ENCODE measurements at regions not wholly inside any gene's neighbourhood (a gene's known extent, or its start where the extent isn't known, plus 50 kb on each side); places are given as distances from the start of the nearest gene placed in this dataset.

DNA sequence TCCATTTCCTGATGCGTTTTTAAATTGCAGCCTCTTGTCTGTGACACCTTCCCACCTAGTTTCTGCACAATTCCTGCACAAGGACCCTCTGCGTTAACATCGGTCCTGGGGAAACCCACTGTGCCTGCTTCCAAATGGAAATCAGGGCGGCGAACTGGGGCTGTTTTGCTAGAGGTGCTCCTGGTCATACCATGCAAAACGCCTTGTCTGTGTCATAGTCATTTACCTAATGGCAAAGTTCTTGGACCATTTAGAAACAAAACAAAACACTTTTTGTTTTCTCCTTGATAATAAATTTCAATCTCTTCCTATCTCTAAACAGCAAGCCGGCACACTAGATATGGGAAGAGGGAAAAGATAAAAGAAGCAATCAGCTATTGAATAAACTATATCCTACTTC, 206.9 kb upstream of the KLF14 start:
- peak overlapping the region in 3 of 4 donors; percentile 24 to 30 (median 29) for H3K4me3 ChIP-seq
- peaks cover 0 to 72% (median 58%) of the 10 kb centered on the region in 4 donors for H3K4me1 ChIP-seq
- no peak for DNase-seq
- H3K27me3 ChIP-seq = no peaks in the 10 kb centered on the region
- peak overlapping the region; percentile 54 to 70 (median 62) for H3K27ac ChIP-seq
- peaks cover 0 to 17% (median 2%) of the 10 kb centered on the region in 4 donors for H3K36me3 ChIP-seq
- intact Hi-C loops (cut with DNase I) = no loop called here
- WGBS, 2 donors = 21 to 64% methylated on average over 7 of the region's 7 CpGs
- TF ChIP-seq, protein P1, sequence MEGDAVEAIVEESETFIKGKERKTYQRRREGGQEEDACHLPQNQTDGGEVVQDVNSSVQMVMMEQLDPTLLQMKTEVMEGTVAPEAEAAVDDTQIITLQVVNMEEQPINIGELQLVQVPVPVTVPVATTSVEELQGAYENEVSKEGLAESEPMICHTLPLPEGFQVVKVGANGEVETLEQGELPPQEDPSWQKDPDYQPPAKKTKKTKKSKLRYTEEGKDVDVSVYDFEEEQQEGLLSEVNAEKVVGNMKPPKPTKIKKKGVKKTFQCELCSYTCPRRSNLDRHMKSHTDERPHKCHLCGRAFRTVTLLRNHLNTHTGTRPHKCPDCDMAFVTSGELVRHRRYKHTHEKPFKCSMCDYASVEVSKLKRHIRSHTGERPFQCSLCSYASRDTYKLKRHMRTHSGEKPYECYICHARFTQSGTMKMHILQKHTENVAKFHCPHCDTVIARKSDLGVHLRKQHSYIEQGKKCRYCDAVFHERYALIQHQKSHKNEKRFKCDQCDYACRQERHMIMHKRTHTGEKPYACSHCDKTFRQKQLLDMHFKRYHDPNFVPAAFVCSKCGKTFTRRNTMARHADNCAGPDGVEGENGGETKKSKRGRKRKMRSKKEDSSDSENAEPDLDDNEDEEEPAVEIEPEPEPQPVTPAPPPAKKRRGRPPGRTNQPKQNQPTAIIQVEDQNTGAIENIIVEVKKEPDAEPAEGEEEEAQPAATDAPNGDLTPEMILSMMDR (IDR thresholded peaks at IDR 0.05) = no peak
- no peak for TF ChIP-seq POLR2AphosphoS5 (IDR thresholded peaks at IDR 0.05)
- TF ChIP-seq EP300 (IDR thresholded peaks at IDR 0.05) = no peak
- no peaks in the 10 kb centered on the region for H3K9me3 ChIP-seq

DNA sequence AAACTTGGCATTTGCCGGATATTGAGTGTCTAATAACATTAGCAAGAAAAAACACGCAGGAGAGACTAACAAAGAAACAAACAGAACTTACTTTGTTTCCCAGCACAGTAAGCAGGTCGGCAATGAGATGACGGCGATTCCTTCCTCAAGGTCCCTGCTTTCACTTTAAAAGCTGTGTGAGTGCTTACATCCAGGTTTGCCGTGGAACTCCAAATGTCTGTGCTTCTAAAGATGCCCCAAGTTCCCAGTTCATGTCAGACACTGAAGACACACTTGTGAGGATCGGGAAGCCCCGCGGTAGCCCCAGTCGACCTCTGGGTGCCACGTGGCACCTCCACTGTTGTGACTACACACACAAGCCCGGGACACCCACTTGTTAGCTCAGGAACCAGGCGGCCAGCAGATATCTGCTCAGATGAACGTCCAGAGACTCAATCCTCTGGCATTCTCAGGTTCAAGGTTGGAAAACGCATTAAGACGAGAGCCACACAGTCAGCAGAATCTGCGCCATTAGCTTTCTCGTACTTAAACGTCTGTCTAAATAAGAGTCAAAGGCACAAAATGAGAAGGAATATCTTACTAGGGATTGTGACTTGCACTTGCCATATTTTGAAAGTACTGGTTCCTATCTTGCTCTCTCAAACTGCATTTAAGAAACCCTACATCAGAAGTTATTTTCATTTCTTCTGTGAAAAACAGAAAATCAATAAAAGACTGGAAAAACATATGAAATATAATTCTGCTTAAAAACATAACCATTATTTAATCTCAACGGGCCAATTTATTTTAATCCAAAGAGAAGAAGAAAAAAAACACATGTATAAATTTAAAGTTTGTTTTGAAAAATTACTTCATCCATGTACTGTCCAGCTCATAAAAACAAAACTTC, 207.6 kb upstream of the KLF14 start:
- H3K4me1 ChIP-seq = peaks cover 0 to 72% (median 59%) of the 10 kb centered on the region in 4 donors

DNA sequence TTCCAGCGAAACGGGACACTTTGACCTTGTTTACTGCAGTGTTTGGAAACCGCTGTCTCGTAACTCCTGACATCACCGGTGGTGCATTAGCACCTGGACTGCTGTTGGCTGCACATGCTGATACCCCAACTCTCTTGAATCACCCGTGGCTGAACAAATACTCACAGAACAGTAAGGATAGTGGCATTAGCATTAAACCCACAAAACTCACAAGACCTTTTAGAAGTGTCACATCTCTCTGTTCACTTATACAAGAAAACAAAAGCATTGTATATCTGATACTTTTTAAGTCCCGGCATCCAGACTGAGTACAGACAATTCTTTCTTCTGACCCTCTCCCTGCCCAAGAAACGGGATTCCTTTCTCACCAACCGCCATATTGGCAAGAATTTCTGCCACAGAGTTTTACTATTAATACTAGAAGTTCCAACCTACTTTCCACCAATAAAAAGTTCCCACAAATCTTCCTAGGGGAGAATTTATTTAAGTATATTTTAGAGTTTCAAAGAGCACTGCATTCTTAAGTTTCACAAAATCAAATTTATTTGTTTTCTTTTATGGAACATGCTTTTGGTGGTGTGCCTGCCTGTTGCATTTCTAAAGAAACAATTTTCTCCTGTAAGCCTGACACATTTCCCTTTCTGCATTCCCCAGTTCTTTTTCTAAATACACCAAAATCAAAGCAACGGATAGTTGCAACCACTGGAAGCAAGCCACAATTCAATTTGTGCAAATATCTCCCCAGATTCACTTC, 208.4 kb upstream of the KLF14 start:
- peak overlapping the region in 1 of 4 donors; percentile 29 for H3K4me3 ChIP-seq
- peaks cover 0 to 69% (median 57%) of the 10 kb centered on the region in 4 donors for H3K4me1 ChIP-seq
- H3K27ac ChIP-seq = peak overlapping the region; percentile 54 to 72 (median 65)
- no peak for DNase-seq
- no peaks in the 10 kb centered on the region for H3K27me3 ChIP-seq
- peak in 1 of 4 donors; percentile 59 for TF ChIP-seq POLR2AphosphoS5 (IDR thresholded peaks at IDR 0.05)
- TF ChIP-seq, protein P1 (IDR thresholded peaks at IDR 0.05) = no peak
- TF ChIP-seq EP300 (IDR thresholded peaks at IDR 0.05) = no peak
- no peak for TF ChIP-seq POLR2A (IDR thresholded peaks at IDR 0.05)
- H3K36me3 ChIP-seq = peaks cover 0 to 16% (median 2%) of the 10 kb centered on the region in 4 donors
- WGBS, 2 donors = 11 to 56% methylated on average over 10 of the region's 10 CpGs
- H3K9me3 ChIP-seq = no peaks in the 10 kb centered on the region
- intact Hi-C loops (cut with DNase I) = no loop called here

More for the DNA sequence above, 207.6 kb upstream of the KLF14 start:
- WGBS, 2 donors = 12 to 53% methylated on average over 20 of the region's 20 CpGs
- TF ChIP-seq, protein P1 (IDR thresholded peaks at IDR 0.05) = no peak
- TF ChIP-seq EP300 (IDR thresholded peaks at IDR 0.05) = no peak
- peak in 1 of 4 donors; percentile 21 for TF ChIP-seq POLR2AphosphoS5 (IDR thresholded peaks at IDR 0.05)
- no peak for DNase-seq
- Histone ChIP-seq H3K9me3 (no peaks in the 10 kb centered on the region), H3K4me3 (peak overlapping the region in 3 of 4 donors; percentile 24 to 30 (median 29)), H3K36me3 (peaks cover 0 to 16% (median 2%) of the 10 kb centered on the region in 4 donors), H3K27ac (peak overlapping the region; percentile 54 to 70 (median 62)), H3K27me3 (no peaks in the 10 kb centered on the region)
- intact Hi-C loops (cut with DNase I) = no loop called here

DNA sequence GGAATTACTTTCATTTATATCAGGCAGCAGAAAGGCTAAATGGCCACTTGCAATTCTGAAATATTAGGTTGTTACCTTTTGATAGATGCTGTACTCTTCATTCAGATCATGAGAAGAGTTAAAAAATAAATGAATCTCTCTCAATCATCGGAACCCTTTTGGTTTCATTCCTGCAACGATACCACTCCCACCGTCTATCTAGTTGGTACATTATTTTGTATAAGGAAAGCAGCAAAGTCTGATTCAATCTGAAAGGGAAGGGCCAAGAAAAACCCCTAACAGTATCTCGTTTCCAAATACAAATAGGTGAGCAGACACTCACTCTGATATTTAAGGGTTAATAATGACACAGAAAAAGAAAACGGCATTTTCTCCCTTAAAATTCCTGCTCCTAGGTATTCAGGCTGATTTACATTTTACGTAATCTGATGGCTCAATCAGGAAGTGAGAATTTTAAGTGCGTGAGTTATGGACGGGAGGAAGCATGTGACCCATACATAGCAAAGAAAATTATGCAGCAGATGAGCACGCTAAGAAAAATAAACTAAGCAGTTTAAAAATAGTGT, 209.4 kb upstream of the KLF14 start:
- Histone ChIP-seq H3K27ac (peak overlapping the region; percentile 54 to 72 (median 65)), H3K4me3 (peak overlapping the region in 3 of 4 donors; percentile 16 to 29 (median 25)), H3K27me3 (no peaks in the 10 kb centered on the region), H3K4me1 (peaks cover 0 to 68% (median 57%) of the 10 kb centered on the region in 4 donors), H3K36me3 (peaks cover 0 to 16% (median 2%) of the 10 kb centered on the region in 4 donors), H3K9me3 (no peaks in the 10 kb centered on the region)
- TF ChIP-seq EP300 (IDR thresholded peaks at IDR 0.05) (peak in 1 of 4 donors; percentile 25), POLR2AphosphoS5 (IDR thresholded peaks at IDR 0.05) (peak in 1 of 4 donors; percentile 64)
- TF ChIP-seq, protein P1 (IDR thresholded peaks at IDR 0.05) = no peak
- intact Hi-C loops (cut with DNase I) = no loop called here
- 2 to 8% methylated on average over 9 of the region's 9 CpGs for WGBS, 2 donors
- DNase-seq = no peak

Data from sigmoid colon (tissue), 6 donors.